CD14-positive monocyte (primary cell): ENCODE measurements at regions not wholly inside any gene's neighbourhood (a gene's known extent, or its start where the extent isn't known, plus 50 kb on each side); places are given as distances from the start of the nearest gene placed in this dataset.
"Not testable (repeated sequence)": the region's sequence is repeated elsewhere in the genome, so short reads cannot be mapped to it uniquely, and the experiment has no call there.

Source experiments
- DNase-seq, 3 donors: peaks; one replicate each; pipeline ENCODE4 v3.0.0-alpha.2; 2011 to 2022
- H2AFZ ChIP-seq: 2 replicates; pipeline ENCODE4 v1.6.0; 2012; ENCODE audit warnings: mild to moderate bottlenecking, low read depth, low read length, inconsistent platforms; ENCODE audit not compliant: insufficient read depth, poor library complexity, severe bottlenecking
- H3K27ac ChIP-seq, 2 donors: 1 replicate in 1 of 2; 2 replicates in 1 of 2; pipeline ENCODE4 v1.5.1; 2012 to 2013; ENCODE audit warnings: low read length in 2 of 2, control low read depth in 1 of 2, inconsistent platforms in 1 of 2, low read depth in 1 of 2, mild to moderate bottlenecking in 1 of 2
- H3K27me3 ChIP-seq, 2 donors: one replicate each; pipeline versions ENCODE4 v1.6.0 to v1.6.1; 2011 to 2013; ENCODE audit warnings: low read length in 2 of 2; ENCODE audit not compliant: control insufficient read depth in 2 of 2, insufficient read depth in 2 of 2
- H3K36me3 ChIP-seq, 2 donors: replicated peaks in 1 of 2; 1 replicate in 1 of 2; 2 replicates in 1 of 2; pipeline versions ENCODE4 v1.5.1 to v1.6.1; 2012 to 2013; ENCODE audit warnings: low read length in 2 of 2, control low read depth in 1 of 2, inconsistent platforms in 1 of 2, mild to moderate bottlenecking in 1 of 2; ENCODE audit not compliant: insufficient read depth in 2 of 2, control insufficient read depth in 1 of 2
- H3K4me1 ChIP-seq, 2 donors: 1 replicate in 1 of 2; 2 replicates in 1 of 2; pipeline versions ENCODE4 v1.5.1 to v1.6.1; 2012 to 2013; ENCODE audit warnings: low read length in 2 of 2, control low read depth in 1 of 2, inconsistent platforms in 1 of 2, mild to moderate bottlenecking in 1 of 2, moderate library complexity in 1 of 2; ENCODE audit not compliant: insufficient read depth in 2 of 2, control insufficient read depth in 1 of 2
- H3K4me2 ChIP-seq: replicated peaks from 2 replicates; pipeline ENCODE3; 2012; ENCODE audit warnings: low read length, moderate library complexity, mild to moderate bottlenecking; ENCODE audit not compliant: poor library complexity, severe bottlenecking; ENCODE audit errors: extremely low read depth
- H3K4me3 ChIP-seq, 3 experiments: fragments of 200-600 bp in 1 of 3; sonication (generic) in 1 of 3; replicated peaks in 1 of 3; 1 replicate in 2 of 3; 2 replicates in 1 of 3; pipeline ENCODE4 v1.5.1; 2011 to 2013; ENCODE audit warnings: low read length in 3 of 3, mild to moderate bottlenecking in 3 of 3, control low read depth in 2 of 3, low read depth in 2 of 3, inconsistent platforms in 1 of 3, moderate library complexity in 1 of 3
- H3K79me2 ChIP-seq: 2 replicates; pipeline ENCODE4 v1.6.0; 2012; ENCODE audit warnings: mild to moderate bottlenecking, control low read depth, inconsistent platforms, low read length, moderate library complexity; ENCODE audit not compliant: insufficient read depth
- H3K9ac ChIP-seq: 2 replicates; pipeline ENCODE4 v1.6.0; 2017; ENCODE audit warnings: low read length, mild to moderate bottlenecking; ENCODE audit not compliant: insufficient read depth, poor library complexity, severe bottlenecking
- H3K9me3 ChIP-seq, 2 donors: replicated peaks in 1 of 2; 1 replicate in 1 of 2; 2 replicates in 1 of 2; pipeline versions ENCODE4 v1.5.1 to v1.6.1; 2012 to 2013; ENCODE audit warnings: low read length in 2 of 2, control low read depth in 1 of 2; ENCODE audit not compliant: control insufficient read depth in 1 of 2, insufficient read depth in 1 of 2
- H4K20me1 ChIP-seq: 2 replicates; pipeline ENCODE4 v1.6.0; 2012; ENCODE audit warnings: mild to moderate bottlenecking, low read length, control low read depth, moderate library complexity; ENCODE audit not compliant: insufficient read depth
- H3K27ac Mint-ChIP-seq, 7 donors: one replicate each; pipeline ENCODE4 v1.8.0; 2020; ENCODE audit warnings: mild to moderate bottlenecking in 7 of 7, mixed read lengths in 7 of 7, moderate library complexity in 6 of 7, inconsistent platforms in 2 of 7
- H3K27me3 Mint-ChIP-seq, 3 donors: one replicate each; pipeline ENCODE4 v1.8.0; 2021 to 2022; ENCODE audit warnings: low read depth in 3 of 3, mild to moderate bottlenecking in 3 of 3, mixed read lengths in 3 of 3, moderate library complexity in 3 of 3, inconsistent platforms in 1 of 3
- H3K36me3 Mint-ChIP-seq, 2 donors: one replicate each; pipeline ENCODE4 v1.8.0; 2020; ENCODE audit warnings: mixed read lengths in 2 of 2, inconsistent platforms in 1 of 2, mild to moderate bottlenecking in 1 of 2
- H3K4me1 Mint-ChIP-seq: one replicate; pipeline ENCODE4 v1.8.0; 2020; ENCODE audit warnings: mild to moderate bottlenecking, mixed read lengths
- H3K4me3 Mint-ChIP-seq, 2 donors: one replicate each; pipeline ENCODE4 v1.8.0; 2020; ENCODE audit warnings: mild to moderate bottlenecking in 2 of 2, mixed read lengths in 2 of 2, moderate library complexity in 1 of 2
- H3K9me3 Mint-ChIP-seq, 7 donors: one replicate each; pipeline ENCODE4 v1.8.0; 2020 to 2022; ENCODE audit warnings: mixed read lengths in 7 of 7, mild to moderate bottlenecking in 6 of 7, moderate library complexity in 6 of 7, inconsistent platforms in 2 of 7
- WGBS: methylation state at CpG from one replicate; pipeline ENCODE4 v1.1.5; 2013; ENCODE audit warnings: missing lambda C conversion rate; ENCODE audit not compliant: insufficient coverage; 5-methylcytosine and 5-hydroxymethylcytosine counted together
- intact Hi-C, 2 donors: fragments of 100-400 bp; cut with micrococcal nuclease; formaldehyde crosslinking; loops; one replicate each; pipeline versions ENCODE4 v1.15.0 to v1.15.1; 2023
- TF ChIP-seq, protein P1 (sequence below): fragments of 200-600 bp; IDR thresholded peaks from one replicate; pipeline ENCODE4 v1.8.0; 2022; ENCODE audit warnings: antibody characterized with exemption, mild to moderate bottlenecking

DNA sequence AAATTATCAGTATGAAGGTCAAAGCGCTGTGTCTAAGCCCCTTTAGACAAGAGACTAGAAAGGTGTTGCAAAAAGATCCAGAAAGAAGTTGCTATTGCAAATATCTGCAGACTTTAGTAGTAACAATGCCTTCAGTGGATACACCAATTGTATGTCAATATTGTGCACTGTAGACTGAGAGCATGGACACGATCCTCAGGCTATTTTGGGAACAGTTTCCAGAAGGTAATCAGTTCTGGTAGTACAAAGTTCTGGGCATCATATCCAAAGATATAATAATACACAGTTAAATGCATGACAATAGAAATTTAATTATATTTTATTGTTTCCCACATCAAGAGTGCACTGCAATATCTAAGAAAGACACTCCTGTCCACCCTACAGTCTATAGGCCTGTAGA is 84.1 kb upstream of the LUZP2 start:
- Histone ChIP-seq H3K27me3 (no peaks in the 10 kb centered on the region), H3K79me2 (no peaks in the 10 kb centered on the region), H3K4me3 (no peak overlapping the region), H2AFZ (no peak overlapping the region), H4K20me1 (no peaks in the 10 kb centered on the region), H3K9ac (no peak overlapping the region), H3K4me1 (no peaks in the 10 kb centered on the region), H3K4me2 (no peak overlapping the region), H3K36me3 (no peaks in the 10 kb centered on the region), H3K9me3 (peaks cover 4 to 10% of the 10 kb centered on the region in 2 donors), H3K27ac (no peak overlapping the region)
- H3K4me1 Mint-ChIP-seq: no peaks in the 10 kb centered on the region
- WGBS: 71% methylated on average over 1 of the region's 2 CpGs
- H3K4me3 Mint-ChIP-seq: no peak overlapping the region
- no peaks in the 10 kb centered on the region for H3K36me3 Mint-ChIP-seq
- TF ChIP-seq, protein P1, sequence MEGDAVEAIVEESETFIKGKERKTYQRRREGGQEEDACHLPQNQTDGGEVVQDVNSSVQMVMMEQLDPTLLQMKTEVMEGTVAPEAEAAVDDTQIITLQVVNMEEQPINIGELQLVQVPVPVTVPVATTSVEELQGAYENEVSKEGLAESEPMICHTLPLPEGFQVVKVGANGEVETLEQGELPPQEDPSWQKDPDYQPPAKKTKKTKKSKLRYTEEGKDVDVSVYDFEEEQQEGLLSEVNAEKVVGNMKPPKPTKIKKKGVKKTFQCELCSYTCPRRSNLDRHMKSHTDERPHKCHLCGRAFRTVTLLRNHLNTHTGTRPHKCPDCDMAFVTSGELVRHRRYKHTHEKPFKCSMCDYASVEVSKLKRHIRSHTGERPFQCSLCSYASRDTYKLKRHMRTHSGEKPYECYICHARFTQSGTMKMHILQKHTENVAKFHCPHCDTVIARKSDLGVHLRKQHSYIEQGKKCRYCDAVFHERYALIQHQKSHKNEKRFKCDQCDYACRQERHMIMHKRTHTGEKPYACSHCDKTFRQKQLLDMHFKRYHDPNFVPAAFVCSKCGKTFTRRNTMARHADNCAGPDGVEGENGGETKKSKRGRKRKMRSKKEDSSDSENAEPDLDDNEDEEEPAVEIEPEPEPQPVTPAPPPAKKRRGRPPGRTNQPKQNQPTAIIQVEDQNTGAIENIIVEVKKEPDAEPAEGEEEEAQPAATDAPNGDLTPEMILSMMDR: no peak
- intact Hi-C loops: no loop called here
- H3K27ac Mint-ChIP-seq: no peak overlapping the region
- H3K9me3 Mint-ChIP-seq: peaks cover 2 to 8% (median 7%) of the 10 kb centered on the region in 7 donors
- no peaks in the 10 kb centered on the region for H3K27me3 Mint-ChIP-seq
- no peak for DNase-seq

DNA sequence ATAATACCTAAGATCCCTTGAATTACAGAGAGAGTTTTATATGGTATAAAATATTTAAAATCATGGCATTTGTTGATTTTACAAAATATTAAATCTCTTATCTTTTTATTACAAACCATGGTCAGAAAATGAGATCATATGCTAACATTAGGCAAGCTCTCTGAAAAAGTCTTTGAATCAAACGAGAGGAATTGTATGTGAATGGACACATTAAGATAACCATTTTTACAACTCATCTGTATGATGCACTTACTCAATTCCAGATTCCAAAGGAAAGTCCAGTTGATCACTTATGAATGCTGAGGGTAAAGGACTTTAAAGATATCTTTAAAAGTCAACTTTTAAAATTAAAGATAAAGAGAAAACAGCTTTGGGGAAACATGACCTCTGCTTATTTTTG is 83.5 kb upstream of the LUZP2 start:
- no peak for DNase-seq
- H3K9ac ChIP-seq: no peak overlapping the region
- Mint-ChIP-seq H3K27me3 (no peaks in the 10 kb centered on the region), H3K27ac (no peak overlapping the region), H3K36me3 (no peaks in the 10 kb centered on the region), H3K9me3 (peaks cover 2 to 9% (median 7%) of the 10 kb centered on the region in 7 donors), H3K4me3 (no peak overlapping the region), H3K4me1 (no peaks in the 10 kb centered on the region)
- no peaks in the 10 kb centered on the region for H3K27me3 ChIP-seq
- H2AFZ ChIP-seq: no peak overlapping the region
- no peak overlapping the region for H3K4me2 ChIP-seq
- H3K4me1 ChIP-seq: no peaks in the 10 kb centered on the region
- no peaks in the 10 kb centered on the region for H3K36me3 ChIP-seq
- WGBS: no CpG with 5 or more reads among the region's 1 CpG
- intact Hi-C loops: no loop called here
- H4K20me1 ChIP-seq: no peaks in the 10 kb centered on the region
- no peak overlapping the region for H3K4me3 ChIP-seq
- peaks cover 4 to 10% of the 10 kb centered on the region in 2 donors for H3K9me3 ChIP-seq
- no peaks in the 10 kb centered on the region for H3K79me2 ChIP-seq
- H3K27ac ChIP-seq: no peak overlapping the region
- TF ChIP-seq, protein P1: no peak

DNA sequence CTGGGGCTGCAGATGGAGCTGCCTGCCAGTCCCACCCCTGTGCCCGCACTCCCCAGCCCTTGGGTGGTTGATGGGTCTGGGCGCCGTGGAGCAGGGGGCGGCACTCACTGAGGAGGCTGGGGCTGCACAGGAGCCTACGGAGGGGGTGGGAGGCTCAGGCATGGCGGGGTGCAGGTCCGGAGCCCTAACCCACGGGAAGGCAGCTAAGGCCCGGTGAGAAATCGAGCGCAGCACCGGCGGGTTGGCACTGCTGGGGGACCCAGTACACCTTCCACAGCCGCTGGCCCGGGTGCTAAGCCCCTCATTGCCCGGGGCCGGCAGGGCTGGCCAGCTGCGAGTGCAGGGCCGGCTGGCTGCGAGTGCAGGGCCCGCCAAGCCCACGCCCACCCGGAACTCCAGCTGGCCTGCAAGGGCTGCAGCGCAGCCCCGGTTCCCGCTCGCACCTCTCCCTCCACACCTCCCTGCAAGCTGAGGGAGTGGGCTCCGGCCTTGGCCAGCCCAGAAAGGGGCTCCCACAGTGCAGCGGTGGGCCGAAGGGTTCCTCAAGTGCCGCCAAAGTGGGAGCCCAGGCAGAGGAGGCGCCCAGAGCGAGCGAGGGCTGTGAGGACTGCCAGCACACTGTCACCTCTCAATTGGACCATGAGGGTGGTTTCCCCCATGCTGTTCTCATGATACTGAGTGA is 80.8 kb upstream of the LUZP2 start:
- H2AFZ ChIP-seq, intact Hi-C loops, H3K4me3 ChIP-seq, H3K4me2 ChIP-seq, H3K4me3 Mint-ChIP-seq, H3K9me3 Mint-ChIP-seq, H3K36me3 ChIP-seq, H3K9ac ChIP-seq, H3K27me3 ChIP-seq, H3K27me3 Mint-ChIP-seq, H3K27ac Mint-ChIP-seq, H4K20me1 ChIP-seq, H3K4me1 Mint-ChIP-seq, H3K79me2 ChIP-seq, H3K4me1 ChIP-seq, H3K36me3 Mint-ChIP-seq, H3K27ac ChIP-seq, DNase-seq: not testable (repeated sequence)
- 93% methylated on average over 22 of the region's 34 CpGs for WGBS
- H3K9me3 ChIP-seq: peaks cover 4 to 10% of the 10 kb centered on the region in 2 donors
